ENCODE measurements at regions not wholly inside any gene's neighbourhood (a gene's known extent, or its start where the extent isn't known, plus 50 kb on each side); places are given as distances from the start of the nearest gene placed in this dataset.
A peak's percentile ranks its signal among the peaks of the same experiment; 100 is the strongest.

DNA sequence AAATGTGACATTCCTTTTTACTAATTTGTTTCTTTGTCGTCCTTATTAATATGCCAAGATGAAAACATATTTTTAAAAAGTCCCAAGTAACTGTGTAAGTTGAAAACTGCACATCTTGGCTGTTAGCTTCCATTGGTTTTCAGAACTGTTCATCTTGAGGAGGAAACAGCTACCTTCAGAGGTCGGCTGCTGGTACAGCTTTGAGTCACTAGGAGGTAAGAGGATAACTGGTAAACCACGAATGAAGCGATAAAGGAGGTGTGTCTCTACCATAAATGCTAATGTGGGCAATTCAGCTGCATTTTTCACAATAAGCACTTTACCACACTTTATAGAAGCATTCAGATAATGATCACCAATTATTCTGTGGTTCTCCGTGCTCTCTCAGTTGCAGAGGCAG lies 137.5 kb upstream of the KRAS start:
- Histone ChIP-seq H3K27ac (no peak overlapping the region), H3K9me3 (no peaks in the 10 kb centered on the region), H3K36me3 (no peaks in the 10 kb centered on the region), H3K27me3 (no peaks in the 10 kb centered on the region), H3K4me3 (no peak overlapping the region), H3K4me1 (peaks cover 0 to 16% (median 6%) of the 10 kb centered on the region in 12 donors)
- intact Hi-C loops (cut with DNase I): loop anchor here in 1 of 10 donors (2.0 kb wide), 1 partner anchor 397 kb away; no protein-coding TSS in a partner anchor
- ATAC-seq (no peak), DNase-seq (no peak)
- TF ChIP-seq, protein P1, sequence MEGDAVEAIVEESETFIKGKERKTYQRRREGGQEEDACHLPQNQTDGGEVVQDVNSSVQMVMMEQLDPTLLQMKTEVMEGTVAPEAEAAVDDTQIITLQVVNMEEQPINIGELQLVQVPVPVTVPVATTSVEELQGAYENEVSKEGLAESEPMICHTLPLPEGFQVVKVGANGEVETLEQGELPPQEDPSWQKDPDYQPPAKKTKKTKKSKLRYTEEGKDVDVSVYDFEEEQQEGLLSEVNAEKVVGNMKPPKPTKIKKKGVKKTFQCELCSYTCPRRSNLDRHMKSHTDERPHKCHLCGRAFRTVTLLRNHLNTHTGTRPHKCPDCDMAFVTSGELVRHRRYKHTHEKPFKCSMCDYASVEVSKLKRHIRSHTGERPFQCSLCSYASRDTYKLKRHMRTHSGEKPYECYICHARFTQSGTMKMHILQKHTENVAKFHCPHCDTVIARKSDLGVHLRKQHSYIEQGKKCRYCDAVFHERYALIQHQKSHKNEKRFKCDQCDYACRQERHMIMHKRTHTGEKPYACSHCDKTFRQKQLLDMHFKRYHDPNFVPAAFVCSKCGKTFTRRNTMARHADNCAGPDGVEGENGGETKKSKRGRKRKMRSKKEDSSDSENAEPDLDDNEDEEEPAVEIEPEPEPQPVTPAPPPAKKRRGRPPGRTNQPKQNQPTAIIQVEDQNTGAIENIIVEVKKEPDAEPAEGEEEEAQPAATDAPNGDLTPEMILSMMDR (IDR thresholded peaks at IDR 0.05): no peak
- TF ChIP-seq POLR2A (IDR thresholded peaks at IDR 0.05): no peak
- WGBS, 4 donors: 72 to 75% (median 73%) methylated on average over 5 of the region's 5 CpGs

DNA sequence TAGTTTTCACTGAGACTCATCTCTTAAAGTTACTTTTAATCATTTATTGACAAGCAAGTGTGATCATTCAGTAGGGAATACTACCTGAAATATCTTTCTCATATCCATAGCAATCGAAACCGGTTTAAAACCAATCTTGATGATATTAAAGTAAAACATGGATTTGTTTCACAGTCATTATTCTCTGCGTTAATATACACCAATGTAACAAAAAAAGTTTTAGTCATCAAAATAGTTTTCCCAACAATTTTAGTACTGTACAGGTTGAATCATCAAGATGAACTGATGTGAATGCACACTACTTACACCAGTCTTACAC lies 137.0 kb upstream of the KRAS start:
- H3K27me3 ChIP-seq: no peaks in the 10 kb centered on the region
- H3K36me3 ChIP-seq: no peaks in the 10 kb centered on the region
- peak overlapping the region in 2 of 12 donors; percentile 79 to 83 for H3K4me3 ChIP-seq
- intact Hi-C loops (cut with DNase I): loop anchor here in 1 of 10 donors (2.0 kb wide), 1 partner anchor 397 kb away; no protein-coding TSS in a partner anchor
- ATAC-seq: no peak
- TF ChIP-seq, protein P1 (IDR thresholded peaks at IDR 0.05): no peak
- no peak for TF ChIP-seq POLR2A (IDR thresholded peaks at IDR 0.05)
- peaks cover 0 to 16% (median 6%) of the 10 kb centered on the region in 12 donors for H3K4me1 ChIP-seq
- H3K27ac ChIP-seq: peak overlapping the region in 1 of 12 donors; percentile 98
- no peak for DNase-seq
- H3K9me3 ChIP-seq: no peaks in the 10 kb centered on the region
- 84 to 90% (median 88%) methylated on average over 3 of the region's 3 CpGs for WGBS, 4 donors

DNA sequence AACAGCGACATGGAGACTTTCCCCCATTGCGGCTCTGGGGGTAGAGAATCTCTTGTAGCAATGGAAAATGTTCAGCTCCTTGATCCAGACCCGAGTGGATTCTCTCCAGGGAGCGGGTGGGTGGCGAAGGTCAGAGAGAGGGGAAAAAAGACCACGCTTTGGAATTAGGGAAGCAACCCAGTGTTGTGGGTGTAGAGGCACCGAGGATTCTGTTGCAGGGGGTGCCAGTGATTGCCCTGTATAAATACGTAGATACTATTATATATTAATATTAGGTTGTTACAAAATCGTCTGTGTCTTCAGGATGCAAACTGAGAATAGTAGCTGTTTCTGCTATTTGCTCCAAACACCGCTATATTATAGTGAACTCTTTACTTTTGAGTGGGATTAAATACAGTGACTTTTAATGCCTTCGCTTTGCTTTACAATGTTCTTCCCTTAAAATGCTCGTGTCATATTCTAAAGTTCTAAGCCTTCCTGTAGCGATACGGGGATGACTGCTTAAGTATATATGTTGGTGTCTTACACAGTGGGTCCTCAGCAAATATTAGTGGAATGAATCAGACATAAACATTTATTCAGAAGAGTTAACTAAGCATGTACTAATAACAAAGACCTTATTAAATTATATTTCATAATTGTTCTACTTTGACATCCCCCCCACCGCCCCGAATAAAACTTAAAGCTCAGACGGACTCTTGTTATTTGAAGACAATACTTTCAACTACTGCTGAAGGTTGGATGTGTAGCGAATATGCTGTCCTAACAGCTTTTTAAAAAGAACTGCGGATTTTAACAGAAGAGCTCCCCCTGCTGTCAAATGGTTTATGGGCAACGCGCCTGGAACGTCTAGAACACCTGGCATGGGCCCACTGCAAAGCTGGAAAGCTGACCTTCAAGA lies 136.4 kb upstream of the KRAS start:
- no peaks in the 10 kb centered on the region for H3K36me3 ChIP-seq
- TF ChIP-seq POLR2A (IDR thresholded peaks at IDR 0.05): no peak
- TF ChIP-seq, protein P1 (IDR thresholded peaks at IDR 0.05): peak; percentile 70 to 93 (median 86)
- H3K9me3 ChIP-seq: no peaks in the 10 kb centered on the region
- 3 to 5% (median 4%) methylated on average over 22 of the region's 22 CpGs for WGBS, 4 donors
- peak overlapping the region; percentile 33 to 88 (median 74) for H3K4me3 ChIP-seq
- peak; percentile 38 to 59 (median 48) for ATAC-seq
- H3K27me3 ChIP-seq: no peaks in the 10 kb centered on the region
- DNase-seq: peak; percentile 78 to 87 (median 84)
- H3K4me1 ChIP-seq: peaks cover 0 to 16% (median 6%) of the 10 kb centered on the region in 12 donors
- intact Hi-C loops (cut with DNase I): no loop called here
- H3K27ac ChIP-seq: peak overlapping the region; percentile 97 to 100 (median 100)

DNA sequence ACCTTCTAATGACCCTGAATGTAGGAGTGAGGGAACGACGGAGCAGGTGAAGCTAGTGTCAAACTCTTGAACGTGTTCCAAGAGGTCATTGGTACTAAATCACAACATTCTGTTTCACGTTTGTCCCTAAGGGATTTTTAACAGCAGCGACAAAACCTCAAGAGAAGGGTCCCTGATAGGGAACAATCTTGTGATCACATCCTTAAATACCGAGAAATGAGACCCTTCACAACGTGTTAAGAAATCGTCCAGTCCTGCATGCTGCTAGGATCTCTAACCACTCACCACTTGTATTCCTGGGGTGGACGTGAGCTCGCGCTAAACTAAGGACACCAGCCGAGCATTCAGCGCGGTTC lies 134.1 kb upstream of the KRAS start:
- ATAC-seq: no peak
- no peaks in the 10 kb centered on the region for H3K36me3 ChIP-seq
- TF ChIP-seq, protein P1 (IDR thresholded peaks at IDR 0.05): no peak
- no peak for TF ChIP-seq POLR2A (IDR thresholded peaks at IDR 0.05)
- peak overlapping the region; percentile 97 to 100 (median 100) for H3K27ac ChIP-seq
- no peaks in the 10 kb centered on the region for H3K27me3 ChIP-seq
- DNase-seq: no peak
- peak overlapping the region; percentile 33 to 88 (median 74) for H3K4me3 ChIP-seq
- peaks cover 0 to 16% (median 6%) of the 10 kb centered on the region in 12 donors for H3K4me1 ChIP-seq
- WGBS, 4 donors: 3 to 10% (median 7%) methylated on average over 14 of the region's 14 CpGs
- intact Hi-C loops (cut with DNase I): loop anchor here in 1 of 10 donors (5.0 kb wide), 1 partner anchor 133 kb away; the partner anchor contains the start of gene KRAS
- no peaks in the 10 kb centered on the region for H3K9me3 ChIP-seq
